ENCODE measurements at regions not wholly inside any gene's neighbourhood (a gene's known extent, or its start where the extent isn't known, plus 50 kb on each side); places are given as distances from the start of the nearest gene placed in this dataset.

DNA sequence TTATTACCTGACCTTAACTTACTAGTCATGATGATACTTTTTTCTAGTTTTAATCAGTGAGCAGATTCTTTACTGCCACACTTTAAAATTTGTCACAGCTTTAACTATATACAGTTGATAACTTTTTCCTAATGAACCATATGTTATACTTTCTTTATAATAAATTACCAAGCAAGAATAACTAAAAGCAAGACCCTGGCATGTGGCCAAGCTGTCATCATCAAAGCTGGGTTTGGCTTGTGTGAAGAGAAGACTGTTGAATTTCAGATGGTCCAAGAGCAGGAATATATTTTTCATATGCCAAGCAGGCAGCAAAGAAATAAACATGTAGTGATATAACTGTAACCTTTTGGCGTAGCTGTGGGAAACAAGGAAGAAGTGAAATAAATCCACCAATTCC is 93.5 kb downstream of the PUS7L start:
- H3K9me3 ChIP-seq: no peaks in the 10 kb centered on the region
- intact Hi-C loops (cut with DNase I): no loop called here
- H3K36me3 ChIP-seq: no peaks in the 10 kb centered on the region
- no peak for TF ChIP-seq CTCF (IDR thresholded peaks at IDR 0.05)
- no peak for ATAC-seq
- no peaks in the 10 kb centered on the region for H3K4me1 ChIP-seq
- H3K4me3 ChIP-seq: no peak overlapping the region
- DNase-seq: no peak
- no peak overlapping the region for H3K27ac ChIP-seq
- H3K27me3 ChIP-seq: no peaks in the 10 kb centered on the region

DNA sequence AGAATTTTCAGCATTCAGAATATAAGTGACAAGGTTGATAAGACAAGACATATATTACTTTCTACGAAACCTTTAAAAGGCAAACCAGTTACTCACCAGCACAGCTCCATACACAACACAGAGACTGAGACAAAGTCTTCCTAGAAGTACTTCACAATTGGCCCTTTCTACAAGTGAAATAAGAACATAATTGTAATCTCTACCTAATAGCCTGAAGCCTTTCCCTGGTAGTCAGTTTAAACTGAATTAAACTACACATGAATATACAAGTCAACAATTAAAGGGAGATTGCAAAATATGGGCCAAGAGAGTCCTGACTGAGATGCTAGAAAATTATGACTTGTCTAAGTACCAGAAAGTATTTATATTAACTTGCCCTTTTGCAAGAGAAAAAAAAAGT is 95.9 kb downstream of the PUS7L start:
- Histone ChIP-seq H3K4me3 (no peak overlapping the region), H3K9me3 (no peaks in the 10 kb centered on the region), H3K4me1 (no peaks in the 10 kb centered on the region), H3K27me3 (no peaks in the 10 kb centered on the region), H3K27ac (no peak overlapping the region), H3K36me3 (no peaks in the 10 kb centered on the region)
- intact Hi-C loops (cut with DNase I): no loop called here
- ATAC-seq (no peak), DNase-seq (no peak)
- no peak for TF ChIP-seq CTCF (IDR thresholded peaks at IDR 0.05)

GRCh38 chr12:43655586-43655985 is 103.0 kb downstream of the PUS7L start:
- Histone ChIP-seq H3K9me3 (no peaks in the 10 kb centered on the region), H3K4me1 (no peaks in the 10 kb centered on the region), H3K36me3 (no peaks in the 10 kb centered on the region), H3K27ac (no peak overlapping the region), H3K27me3 (no peaks in the 10 kb centered on the region), H3K4me3 (no peak overlapping the region)
- intact Hi-C loops (cut with DNase I): no loop called here
- ATAC-seq (no peak), DNase-seq (no peak)
- no peak for TF ChIP-seq CTCF (IDR thresholded peaks at IDR 0.05)

- Histone ChIP-seq H3K4me3 (no peak overlapping the region), H3K9me3 (no peaks in the 10 kb centered on the region), H3K36me3 (no peaks in the 10 kb centered on the region), H3K4me1 (no peaks in the 10 kb centered on the region), H3K27ac (no peak overlapping the region), H3K27me3 (no peaks in the 10 kb centered on the region)
- no peak for TF ChIP-seq CTCF (IDR thresholded peaks at IDR 0.05)
- intact Hi-C loops (cut with DNase I): no loop called here
- ATAC-seq (no peak), DNase-seq (no peak)
Observed at GRCh38 chr12:43653917-43654316, 101.9 kb upstream of the ADAMTS20 start.

DNA sequence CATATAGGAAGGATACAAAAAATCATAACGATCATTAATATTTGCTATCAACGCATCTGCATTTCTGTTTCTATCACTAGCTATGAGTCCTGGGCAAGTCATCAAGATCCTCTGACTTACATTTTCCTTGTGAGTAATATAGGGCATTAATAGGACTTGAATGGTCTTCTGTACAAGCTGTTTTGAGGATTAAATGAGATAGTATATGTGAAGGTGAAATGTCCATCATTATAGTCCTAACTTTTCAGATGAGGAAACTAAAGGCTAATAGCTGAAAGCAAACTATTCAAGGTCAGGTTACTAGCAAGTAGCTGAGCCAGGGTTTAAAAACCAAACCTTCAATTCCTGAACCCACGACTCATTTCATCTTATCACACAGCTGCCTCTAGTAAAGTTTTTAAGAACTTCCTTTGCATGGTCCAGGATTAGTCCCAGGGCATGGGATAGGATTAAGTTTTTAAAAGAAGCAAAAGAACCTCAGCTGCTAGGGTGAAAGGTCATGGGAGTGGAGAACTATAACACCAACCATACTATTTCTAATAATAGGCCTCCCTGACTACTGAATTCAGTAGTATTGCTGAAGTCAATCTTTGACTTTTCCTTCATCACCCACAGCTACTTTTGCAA is 101.4 kb upstream of the ADAMTS20 start:
- TF ChIP-seq CTCF (IDR thresholded peaks at IDR 0.05): no peak
- no peak overlapping the region for H3K4me3 ChIP-seq
- no peaks in the 10 kb centered on the region for H3K9me3 ChIP-seq
- H3K4me1 ChIP-seq: no peaks in the 10 kb centered on the region
- DNase-seq (no peak), ATAC-seq (no peak)
- intact Hi-C loops (cut with DNase I): no loop called here
- no peak overlapping the region for H3K27ac ChIP-seq
- no peaks in the 10 kb centered on the region for H3K27me3 ChIP-seq
- no peaks in the 10 kb centered on the region for H3K36me3 ChIP-seq

DNA sequence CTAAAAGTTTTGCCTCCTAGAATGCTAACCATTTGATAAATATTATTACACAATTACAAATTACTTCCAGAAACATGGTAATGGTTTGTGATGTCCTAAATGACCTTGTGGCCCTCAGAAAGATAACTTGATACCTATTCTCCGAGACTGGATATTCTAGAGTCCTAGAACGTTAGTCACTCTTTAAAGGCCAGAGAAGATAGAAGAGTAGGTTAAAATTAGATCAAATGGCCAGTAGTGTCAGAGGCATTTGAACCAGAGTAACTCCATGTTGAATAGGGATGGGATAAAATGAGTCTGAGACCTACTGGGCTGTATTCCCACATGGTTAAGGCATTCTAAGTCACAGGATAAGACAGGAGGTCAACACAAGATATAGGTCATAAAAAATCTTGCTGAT is 96.6 kb upstream of the ADAMTS20 start:
- no peak for TF ChIP-seq CTCF (IDR thresholded peaks at IDR 0.05)
- Histone ChIP-seq H3K4me1 (no peaks in the 10 kb centered on the region), H3K27me3 (no peaks in the 10 kb centered on the region), H3K9me3 (no peaks in the 10 kb centered on the region), H3K4me3 (no peak overlapping the region), H3K27ac (no peak overlapping the region), H3K36me3 (no peaks in the 10 kb centered on the region)
- intact Hi-C loops (cut with DNase I): no loop called here
- ATAC-seq (no peak), DNase-seq (no peak)

All from upper lobe of right lung (tissue), 1 donor.